H1 (cell line): ENCODE measurements at regions not wholly inside any gene's neighbourhood (a gene's known extent, or its start where the extent isn't known, plus 50 kb on each side); places are given as distances from the start of the nearest gene placed in this dataset.

Experiments used
- CTCF ChIP-seq, 3 experiments: IDR thresholded peaks; 1 replicate in 2 of 3; 2 replicates in 1 of 3; pipeline versions ENCODE4 v1.5.1 to v1.6.1; 2011; ENCODE audit warnings: low read length in 3 of 3, mild to moderate bottlenecking in 3 of 3, inconsistent platforms in 2 of 3, low read depth in 1 of 3, moderate library complexity in 1 of 3; ENCODE audit not compliant: insufficient read depth in 1 of 3; ENCODE audit errors: control extremely low read depth in 1 of 3
- EZH2 ChIP-seq: fragments of 200-600 bp; sonication (generic); IDR thresholded peaks from 2 replicates; pipeline ENCODE4 v1.7.1; 2012; ENCODE audit warnings: low read depth, mild to moderate bottlenecking, moderate library complexity, low read length, inconsistent platforms; ENCODE audit not compliant: severe bottlenecking
- POLR2AphosphoS5 ChIP-seq: IDR thresholded peaks from 2 replicates; pipeline ENCODE4 v1.6.1; 2011; ENCODE audit warnings: low read depth, low read length
- RBBP5 ChIP-seq: IDR thresholded peaks from 2 replicates; pipeline ENCODE4 v1.7.1; 2012; ENCODE audit warnings: low read depth, mild to moderate bottlenecking, inconsistent platforms, low read length, moderate library complexity, borderline replicate concordance
- TCF12 ChIP-seq: IDR thresholded peaks from 2 replicates; pipeline ENCODE4 v1.6.1; 2011; ENCODE audit warnings: low read depth, mild to moderate bottlenecking, low read length
- USF2 ChIP-seq: IDR thresholded peaks from 2 replicates; pipeline ENCODE4 v1.6.1; 2011; ENCODE audit warnings: low read length, improper control_type of control experiment

GRCh38 chr13:107332188-107332587 is 764.3 kb upstream of the ARGLU1 start:
- TF ChIP-seq TCF12: no peak
- TF ChIP-seq EZH2: no peak
- no peak for TF ChIP-seq POLR2AphosphoS5
- no peak for TF ChIP-seq CTCF (IDR thresholded peaks at IDR 0.05; ENCODE audit: control extremely low read depth in 1 of 3, insufficient read depth in 1 of 3, low read depth in 1 of 3, low read length in 3 of 3)
- no peak for TF ChIP-seq USF2
- TF ChIP-seq RBBP5: no peak
